GM04504 (cell line): ENCODE measurements at regions not wholly inside any gene's neighbourhood (a gene's known extent, or its start where the extent isn't known, plus 50 kb on each side); places are given as distances from the start of the nearest gene placed in this dataset.
"Not testable (repeated sequence)": the region's sequence is repeated elsewhere in the genome, so short reads cannot be mapped to it uniquely, and the experiment has no call there.

Experiments used
- DNase-seq: peaks from one replicate; pipeline ENCODE4 v3.0.0-alpha.2; 2012; ENCODE audit warnings: low read depth

GRCh38 chrX:110512341-110512740 lies 153.7 kb downstream of the RTL9 start:
- no peak for DNase-seq

DNA sequence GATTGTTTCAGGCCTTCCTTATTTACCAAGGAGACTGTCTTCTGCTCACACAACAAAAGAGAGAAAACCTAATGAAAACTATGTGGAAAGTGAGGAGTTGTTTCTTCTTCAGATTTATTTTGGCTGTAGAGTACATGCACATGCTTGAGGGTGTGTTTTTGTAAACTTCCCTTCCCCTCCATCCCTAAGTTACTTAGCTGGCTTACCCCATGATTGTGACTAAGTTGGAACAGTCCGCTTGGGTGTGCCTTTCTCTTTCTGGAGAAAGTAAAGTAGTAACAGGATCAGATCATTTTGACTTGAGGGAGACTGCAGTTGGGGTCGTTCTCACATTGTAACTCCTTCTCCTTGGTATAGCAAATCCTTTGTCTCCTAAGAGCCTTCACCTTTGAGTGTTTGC lies 155.9 kb downstream of the RTL9 start:
- no peak for DNase-seq

DNA sequence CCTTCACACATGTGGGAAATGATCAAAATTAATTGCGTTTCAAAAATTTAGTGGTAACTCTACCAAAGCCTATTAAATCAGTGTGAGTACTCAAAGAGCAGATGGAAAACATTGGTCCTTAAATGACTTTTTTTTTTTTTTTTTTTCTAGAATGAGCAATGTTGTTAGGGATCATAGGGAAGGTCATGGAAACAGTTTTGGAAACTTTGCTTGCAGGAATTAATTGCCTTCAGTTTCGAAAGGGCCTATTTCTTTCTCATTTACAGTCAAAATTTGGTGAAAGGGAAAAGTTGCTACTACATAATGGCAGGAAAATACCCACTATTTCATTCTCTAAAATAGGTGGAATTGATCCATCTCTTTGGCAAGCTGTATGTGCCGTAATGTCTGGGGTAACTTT lies 160.9 kb downstream of the RTL9 start:
- no peak for DNase-seq

DNA sequence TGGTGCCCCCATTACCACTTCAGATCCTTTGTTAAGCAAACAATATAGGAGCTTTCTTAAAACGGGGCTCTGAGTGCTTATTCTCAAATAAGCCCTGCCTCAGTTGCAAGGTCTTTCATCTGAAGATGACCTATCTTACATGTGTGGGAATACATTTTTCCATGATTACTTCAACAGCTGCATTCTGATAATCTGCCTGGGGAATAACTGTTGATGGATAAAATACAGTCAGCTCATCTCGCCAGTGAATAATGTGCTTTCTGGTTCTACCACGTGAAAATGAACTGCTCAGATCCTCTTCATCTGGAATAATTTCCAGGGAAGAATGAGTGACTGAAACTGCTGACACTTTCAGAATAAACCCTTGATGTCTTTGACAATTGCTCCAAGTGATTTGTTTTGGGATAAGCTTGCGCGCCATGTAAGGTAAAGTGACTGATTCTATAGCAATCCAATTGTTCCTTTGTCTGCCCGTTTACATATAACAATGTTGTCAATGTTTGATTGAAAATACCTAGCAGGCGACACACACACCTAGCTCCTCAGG lies 161.3 kb downstream of the RTL9 start:
- no peak for DNase-seq

- DNase-seq, result not testable (repeated sequence)
Observed at GRCh38 chrX:110520652-110521051, 162.0 kb downstream of the RTL9 start.

GRCh38 chrX:110531873-110532580 lies 173.4 kb downstream of the RTL9 start:
- no peak for DNase-seq

DNA sequence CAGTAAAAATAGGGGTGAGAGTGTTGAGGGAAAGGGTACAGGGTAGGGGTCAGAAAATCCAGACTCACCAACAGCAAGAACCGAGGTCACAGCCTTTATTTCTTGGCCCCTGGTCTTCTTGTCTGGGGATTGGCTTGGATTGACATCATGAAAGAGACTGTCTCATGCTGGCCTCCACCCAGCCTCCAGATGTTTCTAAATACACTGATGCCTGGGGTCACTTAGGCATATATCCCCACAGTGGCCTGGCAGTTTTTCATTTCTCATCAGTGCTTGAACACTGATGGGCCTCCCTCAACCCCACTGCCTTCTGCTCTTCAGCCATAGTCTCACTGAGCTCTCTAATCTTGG lies 173.9 kb downstream of the RTL9 start:
- no peak for DNase-seq

DNA sequence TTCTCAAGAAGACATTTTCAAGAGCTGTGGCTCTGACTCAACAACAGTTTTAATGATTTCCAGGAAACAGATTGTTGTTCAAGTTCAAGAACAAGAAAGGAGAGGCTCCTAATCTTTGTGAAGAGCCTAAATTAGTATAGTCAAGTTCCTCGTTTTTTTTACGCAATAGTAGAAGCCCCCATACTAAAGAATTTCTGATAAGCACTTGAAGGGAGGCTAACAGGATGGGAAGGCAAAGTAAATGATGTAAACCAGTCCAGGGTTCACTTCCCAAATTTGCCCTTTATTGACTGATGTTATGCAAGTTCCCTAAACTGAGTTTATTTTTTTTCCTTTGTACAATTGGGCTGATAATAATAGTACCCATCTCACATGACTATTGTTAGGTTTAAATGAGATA lies 178.2 kb downstream of the RTL9 start:
- no peak for DNase-seq

DNA sequence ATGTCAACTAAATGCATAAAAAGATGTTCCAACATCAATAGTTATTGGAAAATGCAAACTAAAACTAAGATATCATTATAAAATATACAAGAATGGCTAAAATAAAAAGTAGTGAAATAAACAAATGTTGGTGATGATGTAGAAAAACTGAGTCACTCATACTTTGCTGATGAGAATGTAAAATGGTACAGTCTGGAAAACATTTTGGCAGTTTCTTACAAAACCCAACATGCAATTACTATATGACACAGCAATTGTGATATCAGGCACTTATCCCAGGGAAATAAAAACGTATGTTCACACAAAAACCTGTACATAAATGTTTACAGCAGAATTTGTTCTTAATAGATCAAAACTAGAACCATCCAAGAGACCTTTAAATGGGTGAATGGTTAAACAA lies 182.6 kb downstream of the RTL9 start:
- no peak for DNase-seq

GRCh38 chrX:110550854-110551253 lies 192.2 kb downstream of the RTL9 start:
- DNase-seq, result not testable (repeated sequence)

DNA sequence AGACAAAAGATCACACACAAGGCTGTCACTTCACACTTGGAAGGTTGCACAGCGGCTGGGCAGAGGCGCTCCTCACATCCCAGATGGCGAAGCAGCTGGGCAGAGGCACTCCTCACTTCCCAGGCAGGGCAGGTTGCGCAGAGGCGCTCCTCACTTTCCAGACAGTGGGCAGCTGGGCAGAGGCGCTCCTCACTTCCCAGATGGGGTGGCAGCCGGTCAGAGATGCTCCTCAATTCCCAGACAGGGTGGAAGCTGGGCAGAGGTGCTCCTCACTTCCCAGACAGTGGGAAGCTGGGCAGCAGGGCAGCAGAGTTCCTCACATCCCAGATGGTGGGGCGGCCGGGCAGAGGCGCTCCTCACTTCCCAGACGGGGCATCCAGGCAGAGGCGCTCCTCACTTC lies 199.2 kb downstream of the RTL9 start:
- DNase-seq, result no peak

- DNase-seq, result no peak
Observed at GRCh38 chrX:110558406-110558805, 199.8 kb downstream of the RTL9 start.

DNA sequence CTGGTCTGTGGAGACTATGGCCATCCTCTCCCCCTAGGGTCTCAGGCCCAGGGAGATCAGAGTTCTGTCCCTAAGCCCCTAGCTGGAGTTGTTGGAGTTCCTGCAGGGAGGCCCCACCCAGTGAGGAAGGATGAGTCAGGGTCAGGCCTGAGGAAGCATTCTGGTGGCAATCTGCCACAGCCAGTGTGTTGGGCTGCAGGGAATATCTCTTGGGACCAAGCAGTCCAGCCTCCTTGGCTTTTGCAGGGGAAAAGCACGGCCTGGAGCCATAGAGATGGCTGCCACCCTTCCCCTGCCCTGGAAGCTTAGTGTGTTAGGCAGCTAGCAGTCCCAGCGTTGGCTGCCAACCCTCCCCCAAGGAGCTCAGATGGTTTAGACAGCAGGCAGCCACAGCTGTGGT lies 202.4 kb downstream of the RTL9 start:
- DNase-seq, result peak; percentile 50

DNA sequence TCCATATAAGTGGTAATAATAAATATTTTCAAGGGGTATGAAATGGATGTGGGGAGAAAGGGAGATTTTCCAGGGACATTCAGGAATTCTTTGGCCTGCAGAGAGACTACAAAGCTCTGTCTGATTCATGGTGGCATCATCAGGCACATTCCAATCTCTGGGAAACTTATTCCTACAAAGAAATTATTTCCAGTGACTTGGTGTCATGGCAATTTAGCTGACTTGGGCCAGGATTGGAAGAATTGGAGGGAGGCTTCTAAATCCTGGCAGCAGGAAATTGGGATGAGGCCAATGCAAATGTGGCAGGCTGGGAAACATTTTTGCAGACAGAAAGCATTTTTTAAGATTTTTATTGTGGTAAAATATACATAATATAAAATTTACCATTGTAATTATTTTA lies 204.6 kb downstream of the RTL9 start:
- DNase-seq, result peak; percentile 48

- DNase-seq, result no peak
Observed at GRCh38 chrX:110568441-110568840, 209.8 kb downstream of the RTL9 start.

DNA sequence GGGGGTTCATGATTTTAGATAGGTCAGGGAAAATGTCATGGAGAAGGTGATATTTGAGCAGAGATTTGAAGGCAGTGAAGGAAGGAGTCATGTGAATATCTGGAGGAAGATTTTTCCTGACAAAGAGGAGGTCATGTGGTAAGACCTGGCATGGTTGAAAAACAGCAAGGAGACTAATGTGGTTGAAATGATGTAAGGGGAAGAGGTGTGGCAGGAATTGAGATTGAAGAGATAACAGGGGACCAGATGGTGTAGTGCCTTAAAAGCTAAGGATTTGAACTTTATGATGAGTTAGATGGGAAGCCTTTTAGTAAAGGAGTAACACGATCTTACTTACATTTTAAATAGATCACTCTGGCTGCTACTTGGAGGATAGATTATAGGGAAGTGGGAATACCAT lies 210.9 kb downstream of the RTL9 start:
- peak; percentile 16 for DNase-seq

DNA sequence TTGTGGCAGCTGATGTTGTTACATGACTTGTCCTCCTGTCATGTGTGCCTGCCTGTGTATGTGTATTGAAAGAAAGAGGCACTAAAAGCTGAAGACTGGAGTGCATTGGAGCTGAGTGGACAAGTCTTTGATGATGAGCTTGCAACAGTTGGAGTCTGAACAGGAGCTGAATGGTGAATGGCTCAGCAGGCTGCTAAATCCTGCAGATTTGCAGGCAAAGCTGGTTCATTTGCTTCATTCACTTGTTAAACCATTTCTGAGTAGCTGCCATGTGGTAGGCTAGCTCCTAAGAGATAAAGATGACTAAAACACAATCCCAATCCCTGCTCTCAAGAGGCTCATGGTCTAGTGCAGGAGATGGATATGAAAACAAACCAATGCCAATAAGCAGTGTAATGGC lies 217.3 kb downstream of the CHRDL1 start:
- DNase-seq, result no peak

- no peak for DNase-seq
Observed at GRCh38 chrX:110584083-110584482, 211.5 kb downstream of the CHRDL1 start.

- no peak for DNase-seq
Observed at GRCh38 chrX:110588164-110588563, 207.5 kb downstream of the CHRDL1 start.

GRCh38 chrX:110588853-110589252 lies 206.8 kb downstream of the CHRDL1 start:
- no peak for DNase-seq

DNA sequence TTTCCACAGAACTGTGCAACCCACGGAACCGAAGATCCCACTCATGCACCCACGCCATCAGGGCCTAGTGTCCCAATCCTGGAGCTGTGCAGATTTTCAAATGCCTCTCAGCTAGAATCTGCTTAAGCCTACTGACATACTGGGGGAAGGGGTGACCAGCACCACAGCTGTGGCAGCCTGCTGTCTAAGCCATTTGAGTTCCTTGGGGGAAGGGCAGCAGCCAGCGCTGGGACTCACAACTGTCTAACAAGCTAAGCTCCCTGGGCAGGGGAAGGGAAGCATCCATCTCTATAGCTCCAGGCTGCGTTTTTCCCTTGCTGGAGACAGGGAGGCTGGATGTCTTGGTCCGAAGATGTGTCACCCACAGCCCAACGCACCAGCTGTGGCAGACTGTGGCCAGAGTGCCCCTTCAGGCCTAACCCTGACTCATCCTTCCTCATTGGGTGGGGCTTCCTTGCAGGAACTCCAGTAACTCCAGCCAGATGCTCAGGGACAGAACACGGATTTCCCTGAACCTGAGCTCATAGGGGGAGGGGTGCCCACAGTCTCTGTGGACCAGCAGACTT lies 194.8 kb downstream of the CHRDL1 start:
- DNase-seq, result peak; percentile 16

DNA sequence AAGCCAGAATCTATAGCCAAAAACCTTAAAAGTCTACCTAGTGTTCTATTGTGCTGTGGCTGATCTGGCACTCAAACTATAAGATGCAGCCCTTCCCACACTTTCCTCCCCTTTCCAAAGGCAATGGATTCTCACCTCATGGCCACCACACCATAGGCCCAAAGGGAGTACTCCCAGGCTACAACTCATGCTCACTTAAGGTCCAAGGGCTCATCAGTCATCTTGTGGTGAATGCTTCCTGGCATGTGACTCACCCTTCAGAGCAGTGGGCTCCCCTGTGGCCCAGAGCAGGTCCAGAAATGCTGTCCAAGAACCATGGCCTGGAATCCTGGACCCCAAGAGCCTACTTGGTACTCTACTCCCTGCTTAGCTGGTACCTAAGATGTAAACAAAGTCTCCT lies 181.0 kb downstream of the CHRDL1 start:
- DNase-seq, result no peak
